A549 (cell line): ENCODE measurements at regions not wholly inside any gene's neighbourhood (a gene's known extent, or its start where the extent isn't known, plus 50 kb on each side); places are given as distances from the start of the nearest gene placed in this dataset.

Experiments used
- ATAC-seq, 2 experiments: fragments of 200-7000 bp in 1 of 2; fragments of >200 bp in 1 of 2; cut with Nextera tagmentation in 1 of 2; cut with Tn5 transposase in 1 of 2; 3 replicates each; pipeline versions ENCODE4 v1.8.0 to v1.9.1; 2018 to 2020; ENCODE audit warnings: mild to moderate bottlenecking in 1 of 2, moderate library complexity in 1 of 2
- CTCF ChIA-PET: fragments of 300-600 bp; sonication (Branson Sonifier 250); formaldehyde crosslinking; extraction: SDS; loops from one replicate; lab custom pipeline; 2021; ENCODE audit warnings: antibody characterized with exemption, inconsistent platforms; lab: Yijun Ruan, JAX
- POLR2A ChIA-PET: fragments of 350-600 bp; formaldehyde crosslinking; extraction: SDS; loops from one replicate; lab custom pipeline; 2021; ENCODE audit warnings: antibody characterized with exemption, inconsistent platforms; lab: Yijun Ruan, JAX
- DNase-seq, 2 experiments: peaks; one replicate each; pipeline versions ENCODE4 v3.0.0 to v3.0.0-alpha.2; 2011 to 2016; ENCODE audit warnings: low read depth in 1 of 2, low spot score in 1 of 2
- FAIRE-seq: peaks from 2 replicates; lab custom pipeline; 2011; peaks lifted over from hg19 to GRCh38; lab: Jason Lieb, UNC
- H3K27ac ChIP-seq, 2 experiments: fragments of >200 bp; sonication (Bioruptor Twin); formaldehyde crosslinking; 3 replicates each; pipeline ENCODE4 v1.5.1; 2016 to 2017
- H3K4me1 ChIP-seq: fragments of >200 bp; sonication (Bioruptor Twin); formaldehyde crosslinking; 3 replicates; pipeline ENCODE4 v1.6.1; 2016
- H3K4me2 ChIP-seq: fragments of >200 bp; sonication (Bioruptor Twin); formaldehyde crosslinking; 3 replicates; pipeline ENCODE4 v1.6.1; 2016
- H3K4me3 ChIP-seq: fragments of >200 bp; sonication (Bioruptor Twin); formaldehyde crosslinking; 3 replicates; pipeline ENCODE4 v1.5.1; 2016
- H3K9me3 ChIP-seq: fragments of >200 bp; sonication (Bioruptor Twin); formaldehyde crosslinking; 3 replicates; pipeline ENCODE4 v1.6.1; 2016
- BHLHE40 ChIP-seq: IDR thresholded peaks from 2 replicates; pipeline ENCODE4 v1.6.1; 2012; ENCODE audit warnings: low read depth, low read length, inconsistent platforms
- CBX2 ChIP-seq: fragments of 200-600 bp; sonication (generic); IDR thresholded peaks from 2 replicates; pipeline ENCODE4 v1.6.1; 2016; ENCODE audit warnings: low read depth, mild to moderate bottlenecking, borderline replicate concordance
- CBX8 ChIP-seq: fragments of 200-600 bp; sonication (generic); IDR thresholded peaks from 2 replicates; pipeline ENCODE4 v1.6.1; 2016
- CHD2 ChIP-seq: fragments of 150-350 bp; IDR thresholded peaks from 2 replicates; pipeline ENCODE4 v1.6.1; 2014; ENCODE audit warnings: low read length; ENCODE audit not compliant: partially characterized antibody
- CHD4 ChIP-seq: fragments of 200-600 bp; sonication (generic); IDR thresholded peaks from 2 replicates; pipeline ENCODE4 v1.6.1; 2016; ENCODE audit warnings: antibody characterized with exemption, mild to moderate bottlenecking, borderline replicate concordance
- EHMT2 ChIP-seq: fragments of 200-600 bp; sonication (generic); IDR thresholded peaks from 2 replicates; pipeline ENCODE4 v1.6.1; 2016; ENCODE audit warnings: antibody characterized with exemption, low read depth, mild to moderate bottlenecking, moderate library complexity
- ELK1 ChIP-seq: fragments of 150-350 bp; IDR thresholded peaks from 2 replicates; pipeline ENCODE4 v1.6.1; 2014; ENCODE audit warnings: low read depth, mild to moderate bottlenecking, low read length
- FOXS1 ChIP-seq: fragments of 250-450 bp; sonication (Bioruptor Pico); IDR thresholded peaks from 2 replicates; pipeline ENCODE4 v1.5.0; 2020; ENCODE audit warnings: mild to moderate bottlenecking, moderate library complexity
- GATA3 ChIP-seq: IDR thresholded peaks from 2 replicates; pipeline ENCODE4 v1.6.1; 2012; ENCODE audit warnings: borderline replicate concordance
- HEYL ChIP-seq: fragments of 250-450 bp; sonication (Bioruptor Pico); IDR thresholded peaks from 2 replicates; pipeline ENCODE4 v1.8.0; 2021; ENCODE audit warnings: mild to moderate bottlenecking, moderate library complexity
- HOXA7 ChIP-seq: fragments of 250-450 bp; sonication (Bioruptor Pico); IDR thresholded peaks from 2 replicates; pipeline ENCODE4 v1.5.0; 2020; ENCODE audit warnings: mild to moderate bottlenecking, moderate library complexity
- HOXB5 ChIP-seq: fragments of 250-450 bp; sonication (Bioruptor Pico); IDR thresholded peaks from 2 replicates; pipeline ENCODE4 v1.5.0; 2020; ENCODE audit warnings: mild to moderate bottlenecking, moderate library complexity
- KDM1A ChIP-seq: fragments of 200-600 bp; sonication (generic); IDR thresholded peaks from 2 replicates; pipeline ENCODE4 v1.6.1; 2016; ENCODE audit warnings: low read depth, mild to moderate bottlenecking
- KDM5A ChIP-seq: fragments of 200-600 bp; sonication (generic); IDR thresholded peaks from 2 replicates; pipeline ENCODE4 v1.6.1; 2016; ENCODE audit warnings: antibody characterized with exemption, mild to moderate bottlenecking
- MAZ ChIP-seq: fragments of 150-350 bp; IDR thresholded peaks from 2 replicates; pipeline ENCODE4 v1.6.1; 2014; ENCODE audit warnings: antibody characterized with exemption, low read depth, low read length, borderline replicate concordance
- PBX3 ChIP-seq: IDR thresholded peaks from 2 replicates; pipeline ENCODE4 v1.6.1; 2012
- RARB ChIP-seq: fragments of 250-450 bp; sonication (Bioruptor Pico); IDR thresholded peaks from 2 replicates; pipeline ENCODE4 v1.8.0; 2021; ENCODE audit warnings: mild to moderate bottlenecking, moderate library complexity
- SMC3 ChIP-seq: fragments of >200 bp; sonication (Bioruptor Twin); formaldehyde crosslinking; IDR thresholded peaks from 3 replicates; pipeline ENCODE4 v1.6.1; 2018; ENCODE audit warnings: inconsistent platforms
- SREBF2 ChIP-seq: fragments of 450-650 bp; IDR thresholded peaks from 2 replicates; pipeline ENCODE4 v1.6.1; 2014; ENCODE audit warnings: mild to moderate bottlenecking, moderate library complexity
- TP53 ChIP-seq: fragments of 250-450 bp; sonication (Bioruptor Pico); IDR thresholded peaks from 2 replicates; pipeline ENCODE4 v1.5.0; 2021; ENCODE audit warnings: mild to moderate bottlenecking, moderate library complexity
- ZNF302 ChIP-seq: fragments of 250-450 bp; sonication (Bioruptor Pico); IDR thresholded peaks from 2 replicates; pipeline ENCODE4 v1.9.0; 2021; ENCODE audit warnings: inconsistent platforms, mild to moderate bottlenecking, moderate library complexity
- WGBS: methylation state at CpG from one replicate; pipeline ENCODE4 v1.1.6; 2017; ENCODE audit errors: missing lambda C conversion rate; 5-methylcytosine and 5-hydroxymethylcytosine counted together
- TF ChIP-seq, protein P1 (sequence below): IDR thresholded peaks from 2 replicates; pipeline ENCODE4 v1.6.1; 2012
- TF ChIP-seq, protein P2 (sequence below): fragments of 200-600 bp; sonication (generic); IDR thresholded peaks from 2 replicates; pipeline ENCODE4 v1.6.1; 2016; ENCODE audit warnings: antibody characterized with exemption, mild to moderate bottlenecking, moderate library complexity

GRCh38 chr11:109785714-109786113, 307.5 kb upstream of the ZC3H12C start:
- H3K9me3 ChIP-seq = no peaks in the 10 kb centered on the region
- ChIA-PET CTCF (no interaction called here), POLR2A (no interaction called here)
- H3K4me3 ChIP-seq = no peak overlapping the region
- FAIRE-seq (no peak), ATAC-seq (no peak), DNase-seq (no peak)
- no peak overlapping the region for H3K27ac ChIP-seq
- H3K4me2 ChIP-seq = no peak overlapping the region
- H3K4me1 ChIP-seq = no peaks in the 10 kb centered on the region
- WGBS = 19% methylated on average over 4 of the region's 4 CpGs
- TF ChIP-seq CHD2 (no peak), KDM1A (no peak), ZNF302 (CRISPR knock-in tag) (no peak), MAZ (no peak), ELK1 (no peak), HOXA7 (CRISPR knock-in tag) (no peak), PBX3 (no peak), CBX2 (no peak), FOXS1 (CRISPR knock-in tag) (no peak), KDM5A (no peak), CBX8 (no peak), RARB (no peak), HOXB5 (CRISPR knock-in tag) (no peak), SREBF2 (no peak), CHD4 (no peak)
- TF ChIP-seq, protein P1, sequence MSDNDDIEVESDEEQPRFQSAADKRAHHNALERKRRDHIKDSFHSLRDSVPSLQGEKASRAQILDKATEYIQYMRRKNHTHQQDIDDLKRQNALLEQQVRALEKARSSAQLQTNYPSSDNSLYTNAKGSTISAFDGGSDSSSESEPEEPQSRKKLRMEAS = no peak

DNA sequence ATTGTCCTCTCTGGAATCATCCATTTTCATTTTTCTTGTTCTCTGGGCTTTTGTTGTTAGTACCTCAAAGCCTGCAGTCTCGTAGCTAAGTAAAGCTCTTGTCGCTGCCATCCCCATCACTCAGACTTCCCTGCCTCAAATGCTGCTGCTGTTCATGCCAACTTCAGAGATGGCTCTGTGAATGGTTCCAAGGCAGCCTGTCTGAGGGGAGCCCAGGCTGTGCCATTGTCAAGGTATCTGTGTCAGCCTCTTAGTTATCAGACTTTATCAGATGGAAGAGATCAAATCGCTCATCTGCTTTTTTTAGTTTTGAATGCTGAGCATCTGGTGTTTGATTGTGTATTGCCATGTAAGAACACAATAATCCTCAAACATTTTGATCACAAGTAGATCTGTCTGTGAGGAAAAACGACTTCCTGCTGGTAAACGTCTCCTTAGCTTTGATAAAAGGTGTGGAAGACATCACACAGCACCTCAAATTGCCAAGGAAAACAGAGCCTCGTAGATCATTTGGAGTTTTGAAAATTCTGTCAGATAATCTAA, 304.2 kb upstream of the ZC3H12C start:
- no peak for DNase-seq
- FAIRE-seq = no peak
- CTCF ChIA-PET = interaction anchor here (1.1 kb wide), 1 partner anchor 1091 kb away, joined by 3 read pairs; no protein-coding TSS in a partner anchor
- WGBS = 39% methylated on average over 6 of the region's 6 CpGs
- TF ChIP-seq BHLHE40 (no peak), FOXS1 (CRISPR knock-in tag) (no peak), GATA3 (no peak), HEYL (CRISPR knock-in tag) (no peak), EHMT2 (no peak), SMC3 (no peak), KDM1A (no peak), PBX3 (no peak), TP53 (no peak), KDM5A (no peak)
- TF ChIP-seq, protein P2, sequence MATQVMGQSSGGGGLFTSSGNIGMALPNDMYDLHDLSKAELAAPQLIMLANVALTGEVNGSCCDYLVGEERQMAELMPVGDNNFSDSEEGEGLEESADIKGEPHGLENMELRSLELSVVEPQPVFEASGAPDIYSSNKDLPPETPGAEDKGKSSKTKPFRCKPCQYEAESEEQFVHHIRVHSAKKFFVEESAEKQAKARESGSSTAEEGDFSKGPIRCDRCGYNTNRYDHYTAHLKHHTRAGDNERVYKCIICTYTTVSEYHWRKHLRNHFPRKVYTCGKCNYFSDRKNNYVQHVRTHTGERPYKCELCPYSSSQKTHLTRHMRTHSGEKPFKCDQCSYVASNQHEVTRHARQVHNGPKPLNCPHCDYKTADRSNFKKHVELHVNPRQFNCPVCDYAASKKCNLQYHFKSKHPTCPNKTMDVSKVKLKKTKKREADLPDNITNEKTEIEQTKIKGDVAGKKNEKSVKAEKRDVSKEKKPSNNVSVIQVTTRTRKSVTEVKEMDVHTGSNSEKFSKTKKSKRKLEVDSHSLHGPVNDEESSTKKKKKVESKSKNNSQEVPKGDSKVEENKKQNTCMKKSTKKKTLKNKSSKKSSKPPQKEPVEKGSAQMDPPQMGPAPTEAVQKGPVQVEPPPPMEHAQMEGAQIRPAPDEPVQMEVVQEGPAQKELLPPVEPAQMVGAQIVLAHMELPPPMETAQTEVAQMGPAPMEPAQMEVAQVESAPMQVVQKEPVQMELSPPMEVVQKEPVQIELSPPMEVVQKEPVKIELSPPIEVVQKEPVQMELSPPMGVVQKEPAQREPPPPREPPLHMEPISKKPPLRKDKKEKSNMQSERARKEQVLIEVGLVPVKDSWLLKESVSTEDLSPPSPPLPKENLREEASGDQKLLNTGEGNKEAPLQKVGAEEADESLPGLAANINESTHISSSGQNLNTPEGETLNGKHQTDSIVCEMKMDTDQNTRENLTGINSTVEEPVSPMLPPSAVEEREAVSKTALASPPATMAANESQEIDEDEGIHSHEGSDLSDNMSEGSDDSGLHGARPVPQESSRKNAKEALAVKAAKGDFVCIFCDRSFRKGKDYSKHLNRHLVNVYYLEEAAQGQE = no peak
- no peaks in the 10 kb centered on the region for H3K9me3 ChIP-seq
- no peak overlapping the region for H3K4me3 ChIP-seq
- POLR2A ChIA-PET = no interaction called here
- H3K27ac ChIP-seq = no peak overlapping the region
- H3K4me1 ChIP-seq = no peaks in the 10 kb centered on the region
- H3K4me2 ChIP-seq = no peak overlapping the region
- ATAC-seq = no peak
